ENCODE measurements at regions not wholly inside any gene's neighbourhood (a gene's known extent, or its start where the extent isn't known, plus 50 kb on each side); places are given as distances from the start of the nearest gene placed in this dataset.

- TF ChIP-seq CTCF (conservative IDR thresholded peaks at IDR 0.05; ENCODE audit: low read depth, low read length), result no peak
- no peak overlapping the region for H3K4me3 ChIP-seq (ENCODE audit: low read depth, low read length)
- no peak for DNase-seq (ENCODE audit: low read depth)
These were observed 240.5 kb upstream of the TUSC1 start for GRCh38 chr9:25918761-25919160.

- no peak overlapping the region for H3K4me3 ChIP-seq (ENCODE audit: low read depth, low read length)
- no peak for DNase-seq (ENCODE audit: low read depth)
- no peak for TF ChIP-seq CTCF (conservative IDR thresholded peaks at IDR 0.05; ENCODE audit: low read depth, low read length)
These were observed 239.6 kb upstream of the TUSC1 start for GRCh38 chr9:25917731-25918362.

DNA sequence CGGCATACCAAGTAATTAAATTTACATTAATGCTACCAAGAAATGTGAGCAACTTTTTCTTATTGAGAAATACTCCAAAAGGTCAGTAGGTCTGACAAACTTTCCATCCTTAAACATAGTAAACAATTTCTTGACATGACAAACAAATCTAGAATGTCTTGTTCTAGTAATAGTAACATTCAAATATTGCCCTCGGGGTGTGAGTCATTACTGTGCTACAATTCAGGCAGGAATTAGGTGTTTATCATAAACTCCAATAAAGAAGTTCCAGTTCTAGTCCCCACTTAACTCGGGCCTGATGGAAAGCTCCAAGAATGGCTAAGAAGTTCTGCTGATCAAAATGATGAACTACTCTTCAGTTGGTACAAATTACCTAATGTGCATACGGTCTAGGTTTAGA is 235.6 kb upstream of the TUSC1 start:
- no peak overlapping the region for H3K4me3 ChIP-seq (ENCODE audit: low read depth, low read length)
- no peak for TF ChIP-seq CTCF (conservative IDR thresholded peaks at IDR 0.05; ENCODE audit: low read depth, low read length)
- no peak for DNase-seq (ENCODE audit: low read depth)

DNA sequence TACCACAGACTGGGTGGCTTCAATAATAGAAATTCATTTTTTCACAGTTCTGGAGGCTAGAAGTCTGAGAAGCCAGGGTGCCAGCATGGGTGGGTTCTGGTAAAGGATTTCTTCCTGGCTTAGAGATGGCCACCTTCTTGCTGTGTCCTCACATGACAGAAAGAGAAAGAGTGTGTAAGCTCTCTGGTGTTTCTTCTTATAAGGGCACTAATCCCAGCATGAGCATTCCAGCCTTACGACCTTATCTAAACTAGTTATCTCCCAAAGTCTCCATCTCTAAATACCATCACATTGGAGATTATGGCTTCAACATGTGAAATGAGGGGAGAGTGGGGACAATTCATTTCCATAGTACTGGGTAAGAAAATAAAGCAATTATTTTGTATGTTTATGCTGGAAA is 226.5 kb upstream of the TUSC1 start:
- no peak for TF ChIP-seq CTCF (conservative IDR thresholded peaks at IDR 0.05; ENCODE audit: low read depth, low read length)
- H3K4me3 ChIP-seq (ENCODE audit: low read depth, low read length), result no peak overlapping the region
- no peak for DNase-seq (ENCODE audit: low read depth)

DNA sequence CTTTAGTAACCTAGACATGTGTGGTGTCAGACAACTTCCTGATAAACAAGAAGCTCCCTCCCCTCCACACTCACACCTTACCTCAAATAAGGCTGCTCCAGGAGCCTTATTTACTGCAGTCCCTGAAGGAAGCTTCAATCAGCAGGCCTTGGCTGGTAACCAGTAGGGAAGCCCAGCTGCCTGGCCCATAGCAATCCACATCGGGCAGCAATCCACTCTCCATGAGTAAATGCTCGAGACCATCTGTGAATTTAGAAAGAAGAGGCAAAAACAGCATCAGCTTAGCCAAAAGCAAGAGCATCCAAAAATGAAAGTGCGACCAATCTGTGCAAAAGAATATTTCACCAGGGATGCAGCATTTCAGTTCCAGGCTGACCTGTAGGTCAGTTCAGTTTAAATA is 213.3 kb upstream of the TUSC1 start:
- no peak for DNase-seq (ENCODE audit: low read depth)
- no peak overlapping the region for H3K4me3 ChIP-seq (ENCODE audit: low read depth, low read length)
- no peak for TF ChIP-seq CTCF (conservative IDR thresholded peaks at IDR 0.05; ENCODE audit: low read depth, low read length)

DNA sequence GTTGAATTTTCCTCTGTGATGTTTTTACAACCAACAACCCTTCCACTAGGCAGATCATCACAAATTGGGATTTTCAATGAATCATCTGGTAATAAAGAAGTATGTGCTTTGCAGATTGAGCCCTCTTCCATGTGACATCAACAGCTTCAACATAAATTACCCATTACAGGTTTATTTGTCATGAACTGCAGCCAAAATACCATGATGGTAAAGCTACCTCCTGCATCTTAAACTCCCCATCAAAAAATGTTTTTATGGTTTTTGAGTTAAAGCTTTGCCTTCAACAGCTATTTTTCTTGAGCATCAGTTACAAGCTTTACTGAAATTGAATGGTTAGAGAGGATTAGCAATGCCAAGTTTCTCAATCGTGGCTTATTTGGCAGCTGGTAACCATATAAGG is 211.4 kb upstream of the TUSC1 start:
- TF ChIP-seq CTCF (conservative IDR thresholded peaks at IDR 0.05; ENCODE audit: low read depth, low read length), result no peak
- no peak for DNase-seq (ENCODE audit: low read depth)
- no peak overlapping the region for H3K4me3 ChIP-seq (ENCODE audit: low read depth, low read length)

GRCh38 chr9:25876248-25876647 is 198.0 kb upstream of the TUSC1 start:
- no peak for TF ChIP-seq CTCF (conservative IDR thresholded peaks at IDR 0.05; ENCODE audit: low read depth, low read length)
- DNase-seq (ENCODE audit: low read depth), result no peak
- no peak overlapping the region for H3K4me3 ChIP-seq (ENCODE audit: low read depth, low read length)

Measured in choroid plexus epithelial cell (primary cell).